GM12873 (cell line): ENCODE measurements at regions not wholly inside any gene's neighbourhood (a gene's known extent, or its start where the extent isn't known, plus 50 kb on each side); places are given as distances from the start of the nearest gene placed in this dataset.

Source experiments
- CTCF ChIP-seq: IDR thresholded peaks from 2 replicates; pipeline ENCODE4 v1.5.1; 2012; ENCODE audit warnings: low read depth, mild to moderate bottlenecking, moderate library complexity, low read length, control low read depth; ENCODE audit not compliant: insufficient read depth; ENCODE audit errors: missing control alignments

DNA sequence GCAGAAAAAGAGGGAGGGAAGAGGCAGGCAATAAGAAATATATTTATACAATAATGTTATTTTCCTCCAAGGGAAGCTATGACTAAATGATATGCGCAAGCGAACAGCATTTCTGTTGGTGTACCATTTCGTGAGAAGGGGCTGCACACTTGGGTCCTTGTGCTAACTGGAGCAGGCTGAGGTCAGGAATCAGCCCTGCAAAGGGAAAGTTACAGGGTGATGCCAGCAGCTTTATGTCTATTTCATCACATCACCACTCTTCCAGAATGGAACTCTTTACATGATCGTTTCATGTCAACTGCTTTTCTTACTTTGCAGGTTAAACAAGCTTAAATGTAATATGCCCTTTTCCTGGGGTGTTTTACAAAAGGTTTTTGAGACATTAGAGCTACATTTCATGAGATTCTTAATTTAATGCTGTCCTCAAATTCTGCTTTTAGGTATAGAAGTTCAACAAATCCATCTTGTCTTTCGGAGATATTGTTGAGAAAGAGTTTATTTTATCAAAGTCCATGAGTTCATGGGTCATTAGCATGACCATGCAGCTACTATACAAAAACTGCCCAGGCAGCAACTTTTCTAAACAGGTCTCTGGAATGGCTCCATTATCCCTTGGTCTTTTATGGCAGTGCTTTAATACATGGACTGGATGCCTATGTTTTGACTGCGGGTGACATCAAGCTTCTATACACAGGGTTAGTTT, 443.8 kb downstream of the TENT5A start:
- no peak for TF ChIP-seq CTCF

DNA sequence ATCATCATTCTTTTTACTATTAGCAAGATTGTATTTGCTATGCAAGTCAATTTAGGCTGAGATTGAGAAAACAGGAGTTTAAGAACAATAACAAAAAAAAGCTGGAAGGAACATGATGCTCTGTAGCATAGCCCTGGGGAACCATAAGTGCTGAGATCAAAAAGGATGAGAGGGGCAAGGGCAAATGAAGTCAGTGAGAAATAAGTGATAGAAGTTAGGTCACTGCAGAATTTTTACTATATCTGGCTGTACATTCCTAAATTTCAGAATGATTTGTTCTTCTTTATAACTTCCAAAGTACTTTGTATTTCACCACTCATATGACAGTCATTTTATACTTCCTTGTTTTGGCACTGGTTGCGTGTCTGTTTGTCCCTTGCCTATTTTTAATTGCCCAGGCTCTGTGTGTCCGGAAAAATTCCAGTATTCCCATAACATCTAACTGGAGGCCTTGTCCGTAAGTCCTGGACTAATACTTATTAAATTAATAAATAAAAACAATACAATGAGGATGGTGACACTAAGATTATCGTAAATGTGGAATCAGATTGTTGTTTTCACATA, 444.7 kb downstream of the TENT5A start:
- TF ChIP-seq CTCF: no peak

GRCh38 chr6:81304466-81304865, 448.0 kb downstream of the TENT5A start:
- TF ChIP-seq CTCF: no peak

GRCh38 chr6:81300961-81301360, 451.5 kb downstream of the TENT5A start:
- no peak for TF ChIP-seq CTCF

DNA sequence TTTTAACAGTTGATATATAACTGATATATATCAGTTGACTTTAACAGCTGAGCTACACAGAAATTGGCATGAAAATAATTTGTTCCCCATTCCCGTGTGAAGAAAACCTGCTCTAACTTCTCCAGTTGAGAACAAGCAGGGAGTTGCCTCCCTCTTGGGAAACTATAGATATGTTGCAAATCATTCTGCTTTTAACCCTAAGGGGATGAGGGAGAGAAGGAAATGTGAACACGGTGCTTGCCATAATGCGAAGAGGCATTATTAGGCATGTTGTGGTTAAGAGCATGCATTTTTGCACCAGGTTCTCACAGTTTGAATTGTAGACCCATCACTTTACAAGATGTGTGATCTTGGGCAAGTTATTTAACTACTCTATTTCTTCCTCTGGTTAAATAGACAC, 453.7 kb downstream of the TENT5A start:
- TF ChIP-seq CTCF: no peak

- TF ChIP-seq CTCF: no peak
Measured at GRCh38 chr6:81295310-81295709, 457.2 kb downstream of the TENT5A start.

- TF ChIP-seq CTCF: no peak
Measured at GRCh38 chr6:81293896-81294295, 458.6 kb downstream of the TENT5A start.
